H1 (cell line): ENCODE measurements at regions not wholly inside any gene's neighbourhood (a gene's known extent, or its start where the extent isn't known, plus 50 kb on each side); places are given as distances from the start of the nearest gene placed in this dataset.
A peak's percentile ranks its signal among the peaks of the same experiment; 100 is the strongest.

Source experiments
- CTCF ChIA-PET: fragments of 300-600 bp; sonication (Branson Sonifier 250); formaldehyde crosslinking; loops from one replicate; lab custom pipeline; 2021; ENCODE audit not compliant: partially characterized antibody; lab: Charles Lee
- POLR2A ChIA-PET: fragments of 300-600 bp; sonication (Branson Sonifier 250); formaldehyde crosslinking; loops from one replicate; lab custom pipeline; 2021; ENCODE audit warnings: inconsistent platforms; ENCODE audit not compliant: partially characterized antibody; lab: Charles Lee
- DNase-seq, 2 experiments: peaks; one replicate each; pipeline versions ENCODE4 v3.0.0 to v3.0.0-alpha.2; 2010 to 2022; ENCODE audit warnings: low spot score in 2 of 2, low read depth in 1 of 2, mixed read lengths in 1 of 2
- FAIRE-seq: peaks from 2 replicates; lab custom pipeline; 2011; peaks lifted over from hg19 to GRCh38; lab: Jason Lieb, UNC
- H2AFZ ChIP-seq: 2 replicates; pipeline ENCODE4 v1.8.1; 2012; ENCODE audit warnings: low read length, inconsistent platforms
- H2AK5ac ChIP-seq: 2 replicates; pipeline ENCODE4 v1.6.1; 2013; ENCODE audit warnings: low read depth, low read length
- H2BK120ac ChIP-seq: replicated peaks from 2 replicates; pipeline ENCODE3; 2013; ENCODE audit warnings: low read depth, low read length, inconsistent platforms
- H2BK12ac ChIP-seq: 2 replicates; pipeline ENCODE4 v1.6.1; 2013; ENCODE audit warnings: low read depth, low read length
- H2BK15ac ChIP-seq: 2 replicates; pipeline ENCODE4 v1.6.1; 2013; ENCODE audit warnings: low read length
- H2BK20ac ChIP-seq: 2 replicates; pipeline ENCODE4 v1.6.1; 2013; ENCODE audit warnings: low read length
- H2BK5ac ChIP-seq: 2 replicates; pipeline ENCODE4 v1.6.1; 2013; ENCODE audit warnings: low read depth, low read length
- H3K14ac ChIP-seq: 2 replicates; pipeline ENCODE4 v1.6.1; 2013; ENCODE audit warnings: inconsistent platforms; ENCODE audit not compliant: insufficient read length
- H3K18ac ChIP-seq: 2 replicates; pipeline ENCODE4 v1.6.1; 2013; ENCODE audit warnings: low read length; ENCODE audit errors: extremely low read depth
- H3K23ac ChIP-seq: 2 replicates; pipeline ENCODE4 v1.6.1; 2013; ENCODE audit warnings: inconsistent platforms; ENCODE audit not compliant: insufficient read length
- H3K23me2 ChIP-seq: 2 replicates; pipeline ENCODE4 v1.6.1; 2013; ENCODE audit warnings: low read depth, low read length
- H3K27ac ChIP-seq: 2 replicates; pipeline ENCODE4 v1.6.1; 2011; ENCODE audit warnings: low read depth, low read length, inconsistent platforms
- H3K27me3 ChIP-seq, 4 experiments: replicated peaks in 1 of 4; 1 replicate in 1 of 4; 2 replicates in 3 of 4; pipeline versions ENCODE4 v1.6.1 to v1.8.1; 2011 to 2013; ENCODE audit warnings: low read length in 3 of 4, mild to moderate bottlenecking in 3 of 4, inconsistent platforms in 2 of 4, mixed read lengths in 2 of 4, moderate library complexity in 1 of 4; ENCODE audit not compliant: control insufficient read depth in 3 of 4, insufficient read depth in 3 of 4; ENCODE audit errors: extremely low read depth in 1 of 4
- H3K36me3 ChIP-seq, 4 experiments: 2 replicates each; pipeline versions ENCODE4 v1.6.1 to v1.8.1; 2011 to 2013; ENCODE audit warnings: mild to moderate bottlenecking in 4 of 4, low read length in 3 of 4, moderate library complexity in 2 of 4, control low read depth in 1 of 4, inconsistent platforms in 1 of 4; ENCODE audit not compliant: insufficient read depth in 4 of 4, control insufficient read depth in 2 of 4
- H3K4ac ChIP-seq: replicated peaks from 2 replicates; pipeline ENCODE3; 2013; ENCODE audit warnings: low read length, low read depth, mixed read lengths, inconsistent platforms; ENCODE audit not compliant: insufficient read length
- H3K4me1 ChIP-seq, 4 experiments: replicated peaks in 1 of 4; 1 replicate in 1 of 4; 2 replicates in 3 of 4; pipeline versions ENCODE4 v1.6.1 to v1.8.1; 2011 to 2013; ENCODE audit warnings: low read length in 3 of 4, inconsistent platforms in 2 of 4, mixed read lengths in 1 of 4; ENCODE audit not compliant: insufficient read depth in 4 of 4, control insufficient read depth in 3 of 4
- H3K4me2 ChIP-seq, 2 experiments: 2 replicates each; pipeline versions ENCODE4 v1.6.1 to v1.8.1; 2011 to 2013; ENCODE audit warnings: low read depth in 2 of 2, low read length in 2 of 2, control low read depth in 1 of 2, inconsistent platforms in 1 of 2, mild to moderate bottlenecking in 1 of 2; ENCODE audit not compliant: insufficient read depth in 1 of 2
- H3K4me3 ChIP-seq, 4 experiments: fragments of 200-600, 300-600 bp in 1 of 4; sonication (generic), shearing (Covaris generic), sonication (Bioruptor Twin) in 1 of 4; 2 replicates each; pipeline versions ENCODE4 v1.5.1 to v1.8.1; 2011 to 2016; ENCODE audit warnings: low read length in 4 of 4, low read depth in 3 of 4, control low read depth in 2 of 4, inconsistent platforms in 2 of 4, mild to moderate bottlenecking in 2 of 4, mixed read lengths in 1 of 4, moderate library complexity in 1 of 4; ENCODE audit not compliant: insufficient read depth in 2 of 4; ENCODE audit errors: extremely low read depth in 1 of 4
- H3K56ac ChIP-seq: replicated peaks from 2 replicates; pipeline ENCODE3; 2013; ENCODE audit warnings: low read depth, mild to moderate bottlenecking, mixed read lengths, low read length, inconsistent platforms; ENCODE audit not compliant: insufficient read length
- H3K79me1 ChIP-seq: 2 replicates; pipeline ENCODE4 v1.6.1; 2013; ENCODE audit warnings: low read depth, low read length, control low read depth
- H3K79me2 ChIP-seq, 2 experiments: 2 replicates each; pipeline versions ENCODE4 v1.6.1 to v1.8.1; 2012 to 2013; ENCODE audit warnings: low read length in 2 of 2, mild to moderate bottlenecking in 2 of 2, inconsistent platforms in 1 of 2; ENCODE audit not compliant: insufficient read depth in 2 of 2, control insufficient read depth in 1 of 2
- H3K9ac ChIP-seq, 4 experiments: replicated peaks in 1 of 4; 1 replicate in 1 of 4; 2 replicates in 3 of 4; pipeline versions ENCODE4 v1.6.1 to v1.8.1; 2011 to 2013; ENCODE audit warnings: low read depth in 3 of 4, low read length in 3 of 4, control low read depth in 2 of 4, mild to moderate bottlenecking in 2 of 4, moderate library complexity in 2 of 4, inconsistent platforms in 1 of 4; ENCODE audit errors: extremely low read depth in 1 of 4
- H3K9me3 ChIP-seq, 2 experiments: 2 replicates each; pipeline versions ENCODE4 v1.6.1 to v1.8.1; 2012 to 2013; ENCODE audit warnings: mild to moderate bottlenecking in 2 of 2, moderate library complexity in 2 of 2, control low read depth in 1 of 2, inconsistent platforms in 1 of 2, low read depth in 1 of 2, low read length in 1 of 2, mixed read lengths in 1 of 2; ENCODE audit not compliant: insufficient read depth in 2 of 2
- H4K20me1 ChIP-seq, 2 experiments: replicated peaks in 1 of 2; 2 replicates each; pipeline versions ENCODE3 to v1.8.1; 2011 to 2013; ENCODE audit warnings: inconsistent platforms in 2 of 2, low read length in 2 of 2, mild to moderate bottlenecking in 1 of 2; ENCODE audit not compliant: insufficient read depth in 2 of 2, control insufficient read depth in 1 of 2
- H4K5ac ChIP-seq: 2 replicates; pipeline ENCODE4 v1.6.1; 2013; ENCODE audit warnings: low read length, low read depth, mixed read lengths, inconsistent platforms; ENCODE audit not compliant: insufficient read length
- H4K8ac ChIP-seq: 2 replicates; pipeline ENCODE4 v1.8.0; 2013; ENCODE audit warnings: mild to moderate bottlenecking, moderate library complexity, low read length, inconsistent platforms; ENCODE audit not compliant: insufficient read depth; ENCODE audit errors: extremely low read depth
- H4K91ac ChIP-seq: replicated peaks from 2 replicates; pipeline ENCODE3; 2013; ENCODE audit warnings: low read length, mixed read lengths, inconsistent platforms; ENCODE audit not compliant: insufficient read length
- CBX5 ChIP-seq: fragments of 300-800, 300-1000 bp; sonication (generic); IDR thresholded peaks from 2 replicates; pipeline ENCODE4 v1.7.1; 2016; ENCODE audit warnings: antibody characterized with exemption, low read length, low read depth
- CBX8 ChIP-seq: fragments of 300-800, 300-1000 bp; sonication (generic); IDR thresholded peaks from 2 replicates; pipeline ENCODE4 v1.7.1; 2016; ENCODE audit warnings: low read depth, low read length, borderline replicate concordance
- CREB1 ChIP-seq: IDR thresholded peaks from 2 replicates; pipeline ENCODE4 v1.6.1; 2012; ENCODE audit warnings: inconsistent platforms
- HDAC6 ChIP-seq: IDR thresholded peaks from one replicate; pipeline ENCODE4 v1.7.1; 2012; ENCODE audit warnings: low read depth, mild to moderate bottlenecking, inconsistent platforms, low read length, moderate library complexity
- NRF1 ChIP-seq: IDR thresholded peaks from 2 replicates; pipeline ENCODE4 v1.6.1; 2011; ENCODE audit warnings: mild to moderate bottlenecking, low read depth, low read length, improper control_type of control experiment
- PHF8 ChIP-seq: fragments of 200-600 bp; sonication (generic); conservative IDR thresholded peaks from 2 replicates; pipeline ENCODE4 v1.7.1; 2012; ENCODE audit warnings: low read depth, mild to moderate bottlenecking, inconsistent platforms, low read length, moderate library complexity
- SAP30 ChIP-seq: fragments of 300-600 bp; sonication (generic); IDR thresholded peaks from 2 replicates; pipeline ENCODE4 v1.7.1; 2012; ENCODE audit warnings: low read length, moderate library complexity, mild to moderate bottlenecking, inconsistent platforms; ENCODE audit not compliant: insufficient read depth, insufficient replicate concordance
- SIX5 ChIP-seq: IDR thresholded peaks from 2 replicates; pipeline ENCODE4 v1.6.1; 2011; ENCODE audit warnings: mild to moderate bottlenecking, low read depth, low read length
- SP4 ChIP-seq: IDR thresholded peaks from 2 replicates; pipeline ENCODE4 v1.6.1; 2012; ENCODE audit warnings: low read length, inconsistent platforms
- WGBS, 2 experiments: shearing (Covaris generic) in 1 of 2; methylation state at CpG; one replicate each; pipeline versions ENCODE4 v1.1.6 to v1.1.7; 2013 to 2015; ENCODE audit warnings: low lambda C conversion rate in 2 of 2, mixed read lengths in 2 of 2, inconsistent platforms in 1 of 2, low coverage in 1 of 2, missing lambda C conversion rate in 1 of 2; ENCODE audit not compliant: insufficient replicate concordance in 2 of 2, insufficient coverage in 1 of 2, insufficient read length in 1 of 2; ENCODE audit errors: extremely low coverage in 1 of 2, missing lambda C conversion rate in 1 of 2; 5-methylcytosine and 5-hydroxymethylcytosine counted together
- TF ChIP-seq, protein P1 (sequence below): IDR thresholded peaks from 2 replicates; pipeline ENCODE4 v1.6.1; 2012; ENCODE audit warnings: inconsistent platforms

DNA sequence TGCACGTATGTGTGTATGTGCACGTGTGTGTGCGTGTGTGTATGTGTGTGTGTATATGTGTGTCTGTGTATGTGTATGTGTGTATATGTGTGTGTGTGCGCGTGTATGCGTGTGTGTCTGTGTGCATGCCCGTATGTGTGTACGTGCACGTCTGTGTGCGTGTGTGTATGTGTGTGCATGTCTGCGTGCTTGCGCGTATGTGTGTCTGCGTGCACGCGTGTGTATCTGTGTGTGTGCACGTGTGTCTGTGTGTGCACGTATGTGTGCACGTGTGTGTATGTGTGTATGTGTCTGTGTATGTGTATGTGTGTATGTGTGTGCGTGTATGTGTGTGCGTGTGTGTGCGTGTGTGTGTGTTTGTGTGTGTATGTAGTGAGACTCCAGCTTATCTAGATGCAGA is 97.5 kb upstream of the SPATS2L start:
- no peak overlapping the region for H4K8ac ChIP-seq
- H3K79me2 ChIP-seq = no peaks in the 10 kb centered on the region
- ChIA-PET CTCF (interaction anchor here (1.2 kb wide), 1 partner anchor 9 kb away, joined by 4 read pairs; no protein-coding TSS in a partner anchor), POLR2A (no interaction called here)
- no peak overlapping the region for H3K23ac ChIP-seq
- peak overlapping the region; percentile 58 for H3K4ac ChIP-seq
- no peak overlapping the region for H3K4me3 ChIP-seq
- TF ChIP-seq CREB1 = no peak
- no peak for TF ChIP-seq SP4
- no peak for TF ChIP-seq NRF1
- TF ChIP-seq SIX5 = no peak
- no peak for TF ChIP-seq CBX5
- TF ChIP-seq CBX8 = no peak
- TF ChIP-seq HDAC6 = no peak
- no peak for TF ChIP-seq PHF8
- no peak for TF ChIP-seq SAP30
- TF ChIP-seq, protein P1, sequence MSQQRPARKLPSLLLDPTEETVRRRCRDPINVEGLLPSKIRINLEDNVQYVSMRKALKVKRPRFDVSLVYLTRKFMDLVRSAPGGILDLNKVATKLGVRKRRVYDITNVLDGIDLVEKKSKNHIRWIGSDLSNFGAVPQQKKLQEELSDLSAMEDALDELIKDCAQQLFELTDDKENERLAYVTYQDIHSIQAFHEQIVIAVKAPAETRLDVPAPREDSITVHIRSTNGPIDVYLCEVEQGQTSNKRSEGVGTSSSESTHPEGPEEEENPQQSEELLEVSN = no peak
- peak overlapping the region; percentile 98; the same call in 1 of the 2 replicates for H2BK12ac ChIP-seq
- H3K18ac ChIP-seq = no peak overlapping the region
- no peak overlapping the region for H4K5ac ChIP-seq
- no peak overlapping the region for H3K56ac ChIP-seq
- H3K79me1 ChIP-seq = no peaks in the 10 kb centered on the region
- H3K4me1 ChIP-seq = no peaks in the 10 kb centered on the region; a peak in 4 of 7 replicates
- H4K20me1 ChIP-seq = peaks cover 0 to 3% of the 10 kb centered on the region in 2 experiments
- H3K23me2 ChIP-seq = peaks cover 4% of the 10 kb centered on the region; the same call in 1 of the 2 replicates
- H3K9me3 ChIP-seq = peaks cover 0 to 4% of the 10 kb centered on the region in 2 experiments; a peak in 1 of 4 replicates
- no peak overlapping the region for H3K9ac ChIP-seq
- WGBS, 2 experiments = 83% methylated on average over 22 of the region's 22 CpGs; no CpG with 5 or more reads in 1 of the 2 experiments
- no peak overlapping the region for H3K27ac ChIP-seq
- no peak overlapping the region for H2BK120ac ChIP-seq
- peak overlapping the region; percentile 7; the same call in 1 of the 2 replicates for H2BK20ac ChIP-seq
- H3K4me2 ChIP-seq = no peak overlapping the region
- H2BK15ac ChIP-seq = peak overlapping the region; percentile 63
- FAIRE-seq = no peak
- no peak overlapping the region for H3K14ac ChIP-seq
- no peaks in the 10 kb centered on the region for H3K27me3 ChIP-seq
- no peak for DNase-seq
- peak overlapping the region; percentile 96 for H2AK5ac ChIP-seq
- no peaks in the 10 kb centered on the region; a peak in 2 of 8 replicates for H3K36me3 ChIP-seq
- peak overlapping the region; percentile 95 for H4K91ac ChIP-seq
- peak overlapping the region; percentile 80 for H2BK5ac ChIP-seq
- H2AFZ ChIP-seq = no peak overlapping the region
